ENCODE measurements at regions not wholly inside any gene's neighbourhood (a gene's known extent, or its start where the extent isn't known, plus 50 kb on each side); places are given as distances from the start of the nearest gene placed in this dataset.

- TF ChIP-seq CTCF (IDR thresholded peaks at IDR 0.05 in 4 of 5, conservative IDR thresholded peaks at IDR 0.05 in 1 of 5) (no peak), POLR2A (IDR thresholded peaks at IDR 0.05) (no peak)
These were observed 319.4 kb upstream of the SLC39A10 start for GRCh38 chr2:195337597-195337996.
